ENCODE measurements at regions not wholly inside any gene's neighbourhood (a gene's known extent, or its start where the extent isn't known, plus 50 kb on each side); places are given as distances from the start of the nearest gene placed in this dataset.
"Not testable (repeated sequence)": the region's sequence is repeated elsewhere in the genome, so short reads cannot be mapped to it uniquely, and the experiment has no call there.

DNA sequence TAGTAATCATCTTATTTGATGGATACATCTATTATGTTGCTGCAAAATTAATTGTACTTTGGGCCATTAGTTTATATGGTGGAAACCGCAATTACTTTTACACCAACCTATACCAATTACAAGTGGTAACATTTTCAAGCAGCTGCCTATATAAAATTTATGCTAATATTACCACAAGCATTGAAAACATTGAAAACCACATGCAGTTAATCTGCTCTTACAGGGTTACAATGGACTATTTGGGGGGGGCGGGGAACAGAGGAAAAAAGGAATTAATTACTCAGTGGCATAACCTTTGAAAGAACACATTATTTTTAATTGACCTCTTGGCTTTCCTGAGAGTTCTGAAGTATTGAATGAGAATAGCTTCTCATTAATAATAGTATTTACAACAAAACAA is 1793.2 kb downstream of the NCAM2 start:
- no peak for DNase-seq (ENCODE audit: low spot score)

DNA sequence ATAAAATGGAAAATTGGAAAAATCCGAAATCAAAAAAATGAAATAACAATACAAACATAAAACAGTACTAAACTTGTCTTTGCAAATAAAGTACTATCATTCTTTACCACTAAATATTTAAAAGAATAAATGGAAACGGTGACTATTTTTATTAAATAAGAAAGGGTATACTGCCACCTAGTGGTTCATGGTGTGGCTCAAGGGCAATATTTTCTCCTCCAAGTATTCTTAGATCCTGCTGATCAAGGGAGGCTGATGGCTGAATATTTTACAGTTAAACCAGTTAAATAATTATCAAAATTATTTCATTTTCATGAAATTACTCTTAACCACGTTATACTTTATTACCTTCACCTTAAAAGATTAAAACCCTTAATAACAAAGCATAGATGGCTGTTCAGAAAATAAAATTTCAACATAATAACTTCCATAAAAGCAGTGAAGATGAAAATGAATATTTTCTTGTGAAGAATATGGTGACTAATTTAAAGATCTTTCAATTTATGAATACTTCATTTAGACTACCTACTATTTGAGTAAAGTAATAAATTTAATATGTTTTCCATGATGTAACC is 1793.9 kb downstream of the NCAM2 start:
- DNase-seq (ENCODE audit: low spot score): peak; percentile 28

DNA sequence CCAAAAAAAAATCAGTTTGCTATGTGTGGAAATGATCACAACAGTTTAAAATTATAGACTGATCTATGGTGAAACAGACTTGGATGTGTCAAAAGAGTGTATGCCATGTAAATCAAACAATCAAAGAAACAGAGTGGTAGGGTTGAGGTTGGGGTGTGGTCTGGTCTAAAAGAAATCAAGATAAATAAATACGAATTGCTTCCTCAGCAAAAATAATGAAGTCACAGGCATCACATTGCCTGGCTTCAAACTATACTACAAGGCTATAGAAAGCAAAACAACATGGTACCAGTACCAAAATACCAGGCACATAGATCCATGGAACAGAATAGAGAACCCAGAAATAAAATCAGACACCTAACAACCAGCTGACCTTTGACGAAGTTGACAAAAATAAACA is 1796.9 kb downstream of the NCAM2 start:
- no peak for DNase-seq (ENCODE audit: low spot score)

DNA sequence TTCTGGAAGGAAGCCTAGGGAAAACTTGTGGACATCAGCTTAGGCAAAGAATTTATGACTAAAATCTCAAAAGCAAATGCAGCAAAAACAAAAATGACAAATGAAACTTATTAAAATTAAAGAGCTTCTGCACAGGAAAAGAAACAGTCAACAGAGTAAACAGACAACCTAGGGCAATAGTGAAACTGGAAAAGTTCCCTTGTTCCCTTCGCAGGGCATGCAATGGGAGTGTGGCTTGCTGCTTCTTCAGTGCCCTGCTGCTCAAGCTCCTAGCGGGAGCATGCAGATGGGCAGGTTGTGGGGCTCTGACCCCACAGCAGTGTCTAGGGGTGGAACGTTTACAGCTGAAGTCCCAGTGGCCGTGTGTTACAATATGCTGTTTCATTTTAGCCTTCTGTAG is 1797.4 kb downstream of the NCAM2 start:
- DNase-seq (ENCODE audit: low spot score): no peak

DNA sequence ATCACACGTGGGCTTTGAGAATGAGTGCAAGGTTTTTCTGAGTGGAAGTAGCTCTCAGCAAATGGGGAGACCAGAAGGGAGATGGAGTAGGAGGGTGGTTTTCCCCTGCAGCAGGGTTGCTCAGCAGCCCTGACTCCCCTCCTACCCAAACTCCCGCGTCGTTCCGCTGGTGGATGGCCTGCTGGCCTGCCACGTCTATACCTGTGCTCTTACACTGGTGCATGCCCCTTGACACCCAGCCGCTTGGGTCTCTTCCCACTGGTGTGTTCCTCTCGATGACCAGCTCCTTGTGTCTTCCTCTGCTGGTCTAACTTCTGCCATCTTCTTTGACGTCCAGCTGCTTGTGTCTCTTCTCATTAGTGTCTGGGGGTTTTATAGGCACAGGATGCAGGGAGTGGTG is 1797.9 kb downstream of the NCAM2 start:
- no peak for DNase-seq (ENCODE audit: low spot score)

DNA sequence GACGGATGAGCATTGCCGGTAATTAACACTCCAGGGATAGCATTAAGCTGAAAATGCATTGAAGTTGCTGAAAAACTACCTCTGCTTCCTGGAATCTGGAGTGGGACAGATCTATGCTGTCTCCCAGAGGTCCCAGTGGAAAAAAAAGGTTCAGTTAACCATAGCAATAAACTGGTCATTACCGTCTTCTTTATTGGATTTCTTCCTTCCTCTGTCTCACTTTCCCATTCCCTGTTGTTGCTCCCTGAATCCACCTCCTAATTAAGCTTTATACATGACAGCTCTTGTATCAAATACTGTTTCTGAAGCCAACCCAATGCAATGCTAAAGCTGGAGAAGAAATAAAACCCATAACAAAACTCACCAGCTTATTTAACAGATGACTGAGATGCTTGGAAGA is 1805.9 kb downstream of the NCAM2 start:
- DNase-seq (ENCODE audit: low spot score): no peak

DNA sequence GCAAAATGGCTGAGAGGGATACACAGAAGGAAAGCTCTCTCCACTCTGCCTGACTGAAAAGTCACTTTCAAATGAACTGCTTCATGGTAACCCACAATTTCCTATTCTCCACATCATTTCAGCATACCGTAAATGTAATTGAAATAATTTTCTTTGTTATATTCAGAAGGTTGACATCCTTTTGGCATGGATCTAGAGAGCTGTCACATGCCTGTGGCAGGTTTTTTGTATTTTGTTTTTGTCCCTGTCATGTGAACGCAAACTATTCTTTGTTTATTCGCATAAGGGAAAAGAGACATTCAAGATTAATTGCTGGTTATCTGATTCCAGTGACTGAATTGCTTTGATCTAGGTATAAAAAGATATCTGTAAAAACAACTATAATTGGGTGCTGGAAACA is 1808.1 kb downstream of the NCAM2 start:
- DNase-seq (ENCODE audit: low spot score): no peak

DNA sequence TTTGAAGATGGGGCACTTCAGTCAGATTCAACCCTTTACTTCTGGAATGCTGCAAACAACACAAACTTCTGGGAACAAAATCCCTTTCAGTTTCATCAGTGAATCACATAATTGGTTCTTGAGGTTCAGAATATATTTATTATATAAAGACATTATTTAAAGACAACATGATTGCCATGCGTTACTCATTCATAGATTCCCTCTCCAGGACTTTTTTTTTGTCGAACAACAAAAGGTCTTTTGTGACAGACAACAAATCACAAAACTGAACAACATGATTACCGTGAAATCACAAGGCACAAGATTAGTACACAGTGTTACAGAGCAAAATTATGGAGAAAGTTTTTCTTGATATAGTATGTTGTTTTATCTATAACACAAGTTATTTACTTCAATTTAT is 1815.0 kb downstream of the NCAM2 start:
- DNase-seq (ENCODE audit: low spot score): no peak

DNA sequence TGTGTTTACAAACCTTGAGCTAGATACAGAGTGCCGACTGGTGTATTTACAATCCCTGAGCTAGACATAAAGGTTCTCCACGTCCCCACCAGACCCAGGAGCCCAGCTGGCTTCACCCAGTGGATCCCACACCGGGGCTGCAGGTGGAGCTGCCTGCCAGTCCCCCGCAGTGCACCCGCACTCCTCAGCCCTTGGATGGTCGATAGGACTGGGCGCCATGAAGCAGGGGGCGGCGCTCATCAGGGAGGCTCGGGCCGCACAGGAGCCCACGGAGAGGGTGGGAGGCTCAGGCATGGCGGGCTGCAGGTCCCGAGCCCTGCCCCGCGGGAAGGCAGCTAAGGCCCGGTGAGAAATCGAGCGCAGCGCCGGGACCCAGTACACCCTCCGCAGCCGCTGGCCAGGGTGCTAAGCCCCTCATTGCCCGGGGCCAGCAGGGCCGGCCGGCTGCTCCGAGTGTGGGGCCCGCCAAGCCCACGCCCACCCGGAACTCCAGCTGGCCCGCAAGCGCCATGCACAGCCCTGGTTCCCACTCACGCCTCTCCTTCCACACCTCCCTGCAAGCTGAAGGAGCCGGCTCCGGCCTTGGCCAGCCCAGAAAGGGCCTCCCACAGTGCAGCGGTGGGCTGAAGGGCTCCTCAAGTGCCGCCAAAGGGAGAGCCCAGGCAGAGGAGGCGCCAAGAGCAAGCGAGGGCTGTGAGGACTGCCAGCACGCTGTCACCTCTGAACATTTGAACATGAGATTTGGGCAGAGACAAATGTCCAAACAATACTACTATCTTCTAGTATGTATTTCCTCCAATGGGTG is 1820.7 kb downstream of the NCAM2 start:
- DNase-seq (ENCODE audit: low spot score): not testable (repeated sequence)

DNA sequence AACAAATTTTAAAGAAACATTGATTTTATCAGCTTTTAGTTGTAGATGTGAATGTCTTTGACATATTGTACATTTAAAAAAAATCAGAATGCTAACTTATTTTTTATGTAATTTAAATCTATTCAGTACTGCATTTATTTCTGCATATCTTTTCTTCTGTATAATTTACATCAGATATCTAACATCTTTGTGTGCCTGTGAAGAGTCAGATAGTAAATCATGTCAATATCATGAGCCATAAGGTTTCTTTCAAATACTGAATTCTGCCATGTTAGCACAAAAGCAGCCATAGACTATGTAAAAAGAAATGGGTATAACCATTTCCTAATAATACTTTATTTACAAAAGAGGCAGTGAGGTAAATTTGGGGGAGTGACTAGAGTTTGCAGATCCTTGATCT is 1829.2 kb downstream of the NCAM2 start:
- DNase-seq (ENCODE audit: low spot score): no peak

DNA sequence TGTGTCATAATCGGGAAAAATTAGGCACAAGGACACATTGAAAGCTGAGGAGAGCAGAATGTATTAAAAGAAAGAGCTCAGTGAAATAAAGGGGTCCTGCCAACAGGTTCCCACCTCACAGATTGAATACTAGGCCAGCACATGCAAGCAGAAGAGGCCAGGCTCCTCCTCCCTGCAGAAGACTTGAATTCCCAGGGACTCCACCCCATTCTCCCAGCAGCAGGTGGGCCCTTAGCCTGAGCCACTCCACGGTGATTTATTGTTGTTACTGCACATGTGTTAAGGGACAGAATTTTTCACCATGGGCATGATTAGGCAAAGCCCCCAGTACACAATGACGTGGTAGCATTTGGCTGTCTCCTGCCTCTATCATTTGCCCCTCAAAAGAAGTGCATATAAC is 1844.7 kb downstream of the NCAM2 start:
- DNase-seq (ENCODE audit: low spot score): no peak

DNA sequence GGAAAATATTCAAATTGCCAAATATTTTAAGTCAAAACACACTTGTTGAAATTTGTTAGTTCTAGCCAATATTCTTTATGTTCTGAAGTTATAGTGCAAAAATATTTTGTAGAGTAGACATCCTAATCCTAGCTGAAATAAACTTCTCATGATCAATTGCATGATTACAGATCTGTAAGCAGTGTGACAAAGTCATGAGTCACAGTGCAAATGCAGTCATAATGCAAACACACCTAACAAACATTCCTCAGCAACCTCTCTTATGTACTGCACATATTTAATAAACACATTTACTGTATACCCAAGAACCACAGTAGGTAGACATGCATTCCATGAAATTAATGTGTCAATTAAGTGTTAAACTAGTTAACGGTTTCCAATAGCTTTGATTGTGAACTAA is 1857.4 kb downstream of the NCAM2 start:
- DNase-seq (ENCODE audit: low spot score): no peak

DNA sequence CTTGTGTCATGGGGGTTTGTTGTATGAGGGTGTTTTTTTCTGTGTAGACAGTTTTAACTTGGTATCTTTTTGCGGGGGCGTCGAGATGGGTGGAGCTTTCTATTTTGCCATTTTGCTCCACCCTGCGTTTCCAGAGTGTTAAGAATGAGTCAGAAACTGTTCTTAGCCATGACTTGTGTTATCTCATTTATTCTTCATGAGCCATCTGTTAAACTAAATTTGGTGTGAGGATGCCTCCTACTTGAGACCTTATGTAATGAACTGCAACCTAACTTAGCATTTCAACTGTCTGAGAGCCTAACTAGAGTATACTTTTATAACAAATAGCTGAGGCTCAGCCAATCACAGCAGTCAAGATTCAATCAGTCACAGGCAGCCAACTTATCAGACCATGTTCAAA is 1873.5 kb downstream of the NCAM2 start:
- no peak for DNase-seq (ENCODE audit: low spot score)

DNA sequence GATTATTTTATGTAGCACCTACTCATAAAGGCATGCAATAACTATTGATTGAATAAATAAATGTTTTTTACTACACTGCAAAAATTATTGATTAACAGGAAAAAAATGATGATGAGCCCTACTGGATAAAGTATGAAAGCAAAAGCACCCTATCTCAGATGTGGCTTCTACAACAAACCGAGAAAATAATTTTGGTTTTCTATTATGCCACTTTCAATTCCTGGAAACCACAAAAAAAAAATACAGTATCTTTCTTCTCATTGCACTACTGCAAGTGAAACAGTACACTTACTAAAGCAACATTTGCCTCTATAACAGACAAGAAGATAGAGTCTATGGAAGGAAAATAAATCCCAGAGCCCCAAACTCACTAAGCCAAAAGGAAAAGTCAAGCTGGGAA is 1882.4 kb downstream of the NCAM2 start:
- no peak for DNase-seq (ENCODE audit: low spot score)

DNA sequence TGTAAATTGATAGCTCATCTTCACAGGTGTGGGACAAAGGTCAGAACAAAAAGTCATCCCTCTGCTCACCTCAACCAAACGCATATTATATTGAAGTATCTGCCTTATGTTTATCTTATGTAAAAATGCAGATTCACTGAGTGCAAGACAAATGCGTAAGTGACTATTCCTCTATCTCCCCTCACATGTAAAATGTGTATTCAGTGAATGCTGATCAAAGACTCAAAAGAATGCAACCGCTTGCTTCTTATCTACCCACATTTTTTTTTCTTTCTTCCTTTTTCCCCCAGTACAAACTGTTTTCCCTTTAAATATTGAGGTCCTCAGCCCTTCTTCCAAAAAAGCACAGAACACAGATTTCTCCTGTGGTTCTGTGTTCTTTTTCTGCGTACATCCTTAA is 1882.9 kb downstream of the NCAM2 start:
- no peak for DNase-seq (ENCODE audit: low spot score)

DNA sequence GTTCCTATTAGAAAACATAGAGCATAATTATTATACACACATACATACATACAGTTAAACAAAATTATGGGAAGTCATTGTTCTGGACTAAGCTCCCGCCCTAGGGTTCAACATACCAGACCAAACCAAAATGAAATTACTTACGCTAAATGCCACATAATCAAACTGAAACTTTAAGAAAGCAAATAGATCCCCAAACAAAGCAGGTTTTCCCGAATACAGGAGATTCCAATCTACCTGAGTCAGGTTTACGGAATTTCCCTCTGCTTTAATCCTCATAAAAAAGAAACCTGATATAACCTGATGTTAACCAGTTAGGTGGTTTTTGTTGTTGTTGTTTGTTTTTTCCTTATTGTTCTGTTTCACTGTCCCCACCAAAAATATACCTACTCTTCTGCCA is 1886.9 kb downstream of the NCAM2 start:
- no peak for DNase-seq (ENCODE audit: low spot score)

DNA sequence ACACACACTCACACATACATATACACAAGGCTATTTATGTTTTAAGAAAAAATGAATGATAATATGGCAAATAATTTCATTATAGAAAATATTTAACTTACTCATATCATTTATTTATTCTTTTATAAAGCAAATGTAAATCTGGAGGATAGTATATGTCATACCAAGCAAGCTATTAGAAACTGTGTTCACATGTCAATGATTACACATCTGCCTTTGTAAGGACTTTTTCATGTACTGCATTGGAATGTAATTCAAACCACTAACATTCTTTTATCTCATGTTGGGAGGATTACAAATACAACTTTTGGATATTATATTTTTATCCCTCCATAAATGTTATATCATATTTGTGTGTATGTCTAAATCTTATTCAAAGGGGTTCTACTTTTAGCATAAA is 1887.4 kb downstream of the NCAM2 start:
- no peak for DNase-seq (ENCODE audit: low spot score)

DNA sequence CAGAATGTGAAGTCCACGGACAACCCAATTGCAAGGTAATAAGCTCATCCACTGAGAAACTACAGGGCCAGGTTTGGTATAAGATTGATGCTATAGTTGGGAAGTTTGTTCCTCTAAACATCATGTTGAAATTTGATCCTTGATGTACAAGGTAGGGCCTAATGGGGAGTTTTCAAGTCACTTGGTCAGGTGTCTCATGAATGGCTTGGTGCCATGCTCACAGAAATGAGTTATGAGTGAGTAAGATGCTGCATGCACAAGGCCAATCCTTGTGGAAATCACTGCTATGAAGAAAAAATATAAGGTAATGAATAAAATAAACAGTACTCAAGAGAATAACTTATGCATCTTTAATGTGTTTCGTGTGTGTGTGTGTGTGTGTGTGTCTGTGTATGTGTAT is 1891.2 kb downstream of the NCAM2 start:
- no peak for DNase-seq (ENCODE audit: low spot score)

DNA sequence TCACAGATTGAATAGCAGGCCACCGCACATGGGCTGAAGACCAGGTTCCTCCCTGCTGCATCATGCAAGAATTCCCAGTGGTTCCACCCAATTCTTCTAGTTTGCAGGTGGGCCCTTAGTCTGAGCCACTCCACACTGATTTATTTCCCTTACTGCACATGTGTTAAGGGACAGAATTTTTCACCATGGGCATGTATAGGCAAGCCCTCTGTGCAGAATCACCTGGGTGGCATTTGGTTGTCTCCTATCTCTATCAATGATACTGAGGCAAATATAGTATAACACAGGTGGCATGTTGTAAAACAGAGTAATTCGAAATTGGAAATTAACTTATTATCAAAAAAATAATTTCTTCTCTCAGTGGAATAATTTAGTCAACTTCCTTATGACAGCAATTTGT is 1892.4 kb downstream of the NCAM2 start:
- no peak for DNase-seq (ENCODE audit: low spot score)

DNA sequence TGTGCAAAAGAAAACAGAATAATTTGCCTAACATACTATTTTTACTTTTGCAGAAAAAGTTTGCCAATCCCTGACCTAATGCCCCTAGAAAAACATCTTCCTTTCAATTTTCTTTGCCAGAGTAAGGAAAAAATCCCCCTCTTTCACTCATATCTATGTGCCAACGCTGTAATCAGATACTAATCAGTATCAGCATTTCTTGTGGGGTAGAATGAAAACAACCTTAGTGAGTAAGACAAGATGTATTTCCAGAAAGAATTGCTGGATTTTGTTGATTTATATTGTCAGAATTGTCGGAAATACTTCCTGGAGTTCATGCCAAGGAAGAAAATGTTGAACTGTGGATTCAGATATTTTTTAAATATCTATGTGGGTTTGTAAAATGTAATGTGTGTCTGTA is 1893.8 kb downstream of the NCAM2 start:
- no peak for DNase-seq (ENCODE audit: low spot score)

DNA sequence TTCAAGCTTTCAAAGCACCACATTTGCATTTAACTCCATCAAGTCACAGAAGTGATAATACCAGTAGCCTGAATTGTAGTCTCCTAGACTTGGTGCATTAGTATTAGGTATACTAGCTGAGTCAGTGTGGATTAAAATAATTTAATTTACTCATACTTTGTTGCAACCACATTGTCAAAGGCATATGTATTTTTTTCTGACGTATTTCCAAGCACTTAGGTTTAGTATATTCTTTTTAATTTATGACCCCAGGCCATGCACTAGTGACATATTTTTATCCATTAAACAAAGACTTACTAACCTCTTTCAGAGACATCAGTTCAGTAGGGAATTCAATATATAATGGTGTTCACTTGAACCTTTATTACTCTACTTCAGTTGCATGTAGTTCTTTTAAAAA is 1894.5 kb downstream of the NCAM2 start:
- DNase-seq (ENCODE audit: low spot score): no peak

DNA sequence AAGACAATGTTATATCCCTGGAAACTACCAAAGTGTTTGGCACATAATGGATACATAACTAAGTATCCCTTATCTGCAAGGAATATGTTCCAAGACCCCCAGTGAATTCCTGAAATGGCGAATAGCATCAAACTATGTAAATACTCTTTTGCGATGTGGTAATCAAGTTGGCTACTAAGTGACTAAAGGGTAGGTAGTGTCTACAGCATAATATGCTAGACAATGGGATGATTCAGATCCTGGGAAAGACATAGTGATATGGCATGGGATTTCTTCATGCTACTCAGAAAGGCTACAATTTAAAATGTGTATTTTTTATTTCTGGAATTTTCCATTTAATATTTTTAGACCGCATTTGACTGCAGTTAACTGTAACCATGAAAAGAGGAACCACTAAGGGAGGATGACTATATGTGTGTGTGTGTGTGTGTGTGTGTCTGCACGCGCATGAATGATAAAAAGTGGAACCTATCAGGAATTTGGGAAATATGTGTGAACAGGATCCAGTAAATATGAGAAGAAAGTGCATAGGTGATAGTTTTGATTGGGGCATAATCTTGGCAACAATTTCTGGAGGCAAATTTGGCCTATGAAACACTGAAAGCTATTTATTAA is 1899.9 kb downstream of the NCAM2 start:
- no peak for DNase-seq (ENCODE audit: low spot score)

DNA sequence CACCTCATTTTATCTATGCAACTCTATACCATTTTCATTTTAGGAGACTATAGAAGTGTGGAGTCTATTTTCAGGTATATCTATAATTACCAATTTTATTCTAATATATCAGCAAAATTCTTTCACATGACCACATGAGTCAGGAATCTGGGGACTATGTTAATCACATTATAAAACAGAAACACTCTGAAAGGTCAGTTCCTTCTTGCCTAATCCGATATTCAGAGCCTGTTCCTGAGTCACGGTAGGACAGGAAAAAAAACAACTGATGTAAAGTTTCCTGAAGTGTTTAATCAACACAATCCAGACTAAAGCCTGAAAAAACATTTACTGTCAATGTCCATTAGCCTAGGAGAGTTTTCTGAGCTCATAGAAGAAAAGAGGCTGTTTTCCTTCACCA is 1902.3 kb downstream of the NCAM2 start:
- DNase-seq (ENCODE audit: low spot score): no peak

DNA sequence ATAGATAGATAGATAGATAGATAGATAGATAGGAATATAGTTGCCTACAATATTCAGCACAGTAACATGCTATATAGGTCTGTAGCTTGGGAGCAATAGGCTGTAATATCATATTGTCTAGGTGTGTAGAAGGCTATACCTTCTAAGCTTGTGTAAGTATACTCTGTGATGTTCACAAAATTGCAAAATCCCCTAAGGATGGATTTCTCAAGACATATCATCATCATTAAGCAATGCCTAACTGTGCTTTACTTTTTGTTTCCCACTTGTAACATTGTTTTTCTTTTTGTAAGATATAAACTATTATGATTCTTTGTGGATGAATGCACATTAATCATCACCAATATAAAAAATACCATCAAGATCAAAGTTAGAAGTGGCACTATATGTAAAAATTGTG is 1905.6 kb downstream of the NCAM2 start:
- DNase-seq (ENCODE audit: low spot score): no peak
